ENCODE measurements at regions not wholly inside any gene's neighbourhood (a gene's known extent, or its start where the extent isn't known, plus 50 kb on each side); places are given as distances from the start of the nearest gene placed in this dataset.

DNA sequence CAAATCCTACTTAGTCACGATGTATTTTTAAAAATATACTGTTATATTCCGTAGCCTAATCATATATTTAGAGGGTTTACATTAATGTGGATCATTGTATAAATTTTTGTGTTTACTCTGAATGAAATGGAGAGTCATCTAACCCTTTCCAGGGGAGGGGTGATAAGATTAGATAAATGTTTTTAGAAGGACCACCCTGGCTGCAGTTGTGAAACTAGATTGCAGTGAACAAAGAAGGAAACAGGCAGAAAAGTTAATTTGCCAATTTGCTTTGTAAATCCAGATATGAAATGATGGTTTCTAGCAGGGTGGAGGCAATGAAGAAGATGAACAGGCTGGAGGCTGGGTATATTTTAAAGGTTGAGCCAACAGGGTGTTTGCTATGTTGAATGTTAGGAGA is 477.7 kb upstream of the ZMIZ1 start:
- no peaks in the 10 kb centered on the region for H3K9me3 Mint-ChIP-seq (ENCODE audit: unreplicated experiment)

DNA sequence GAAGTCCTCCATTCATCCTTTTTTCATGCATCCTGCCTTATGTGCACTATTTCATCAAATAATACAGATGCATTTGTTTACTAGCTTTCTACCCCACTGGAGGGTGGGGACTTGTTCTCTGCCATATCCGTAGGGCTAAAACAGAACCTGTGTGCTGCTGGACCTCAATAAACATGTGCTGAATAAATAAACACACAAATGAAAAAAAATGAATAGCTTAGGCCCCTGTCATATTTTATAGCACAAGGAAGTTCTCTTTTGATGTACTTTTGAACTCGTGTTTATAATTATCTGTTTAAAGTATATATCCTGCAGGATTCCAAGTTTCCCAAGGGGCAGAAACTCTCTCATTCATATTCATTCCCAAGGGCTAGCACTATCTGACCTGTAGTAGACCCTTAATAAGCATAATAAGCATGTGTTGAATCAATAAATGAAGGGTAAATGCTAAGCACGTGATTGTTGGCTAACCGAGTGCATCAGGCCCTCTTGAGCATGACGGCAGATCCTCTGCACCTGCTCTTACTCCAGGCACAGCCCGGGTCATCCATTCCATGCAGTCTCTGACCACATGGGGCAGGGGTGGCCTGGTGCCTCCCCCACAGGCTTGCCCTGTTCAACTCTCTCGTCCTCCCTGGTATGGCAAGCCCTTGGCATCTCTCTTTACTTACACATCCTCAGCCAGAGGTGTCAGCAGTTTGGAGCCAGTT is 474.1 kb upstream of the ZMIZ1 start:
- Mint-ChIP-seq H3K27ac (ENCODE audit: unreplicated experiment) (no peak overlapping the region), H3K27me3 (ENCODE audit: unreplicated experiment) (peaks cover 4% of the 10 kb centered on the region)

More for the DNA sequence above, 477.7 kb upstream of the ZMIZ1 start:
- no peak overlapping the region for H3K27ac Mint-ChIP-seq (ENCODE audit: unreplicated experiment)
- no peaks in the 10 kb centered on the region for H3K36me3 Mint-ChIP-seq (ENCODE audit: unreplicated experiment)
- H3K4me3 Mint-ChIP-seq (ENCODE audit: unreplicated experiment) = no peak overlapping the region
- no peak for DNase-seq
- TF ChIP-seq, protein P1, sequence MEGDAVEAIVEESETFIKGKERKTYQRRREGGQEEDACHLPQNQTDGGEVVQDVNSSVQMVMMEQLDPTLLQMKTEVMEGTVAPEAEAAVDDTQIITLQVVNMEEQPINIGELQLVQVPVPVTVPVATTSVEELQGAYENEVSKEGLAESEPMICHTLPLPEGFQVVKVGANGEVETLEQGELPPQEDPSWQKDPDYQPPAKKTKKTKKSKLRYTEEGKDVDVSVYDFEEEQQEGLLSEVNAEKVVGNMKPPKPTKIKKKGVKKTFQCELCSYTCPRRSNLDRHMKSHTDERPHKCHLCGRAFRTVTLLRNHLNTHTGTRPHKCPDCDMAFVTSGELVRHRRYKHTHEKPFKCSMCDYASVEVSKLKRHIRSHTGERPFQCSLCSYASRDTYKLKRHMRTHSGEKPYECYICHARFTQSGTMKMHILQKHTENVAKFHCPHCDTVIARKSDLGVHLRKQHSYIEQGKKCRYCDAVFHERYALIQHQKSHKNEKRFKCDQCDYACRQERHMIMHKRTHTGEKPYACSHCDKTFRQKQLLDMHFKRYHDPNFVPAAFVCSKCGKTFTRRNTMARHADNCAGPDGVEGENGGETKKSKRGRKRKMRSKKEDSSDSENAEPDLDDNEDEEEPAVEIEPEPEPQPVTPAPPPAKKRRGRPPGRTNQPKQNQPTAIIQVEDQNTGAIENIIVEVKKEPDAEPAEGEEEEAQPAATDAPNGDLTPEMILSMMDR (IDR thresholded peaks at IDR 0.05; ENCODE audit: partially characterized antibody, unreplicated experiment) = no peak
- H3K27me3 Mint-ChIP-seq (ENCODE audit: unreplicated experiment) = no peaks in the 10 kb centered on the region
- peaks cover 6% of the 10 kb centered on the region for H3K4me1 Mint-ChIP-seq (ENCODE audit: low read depth, unreplicated experiment)

DNA sequence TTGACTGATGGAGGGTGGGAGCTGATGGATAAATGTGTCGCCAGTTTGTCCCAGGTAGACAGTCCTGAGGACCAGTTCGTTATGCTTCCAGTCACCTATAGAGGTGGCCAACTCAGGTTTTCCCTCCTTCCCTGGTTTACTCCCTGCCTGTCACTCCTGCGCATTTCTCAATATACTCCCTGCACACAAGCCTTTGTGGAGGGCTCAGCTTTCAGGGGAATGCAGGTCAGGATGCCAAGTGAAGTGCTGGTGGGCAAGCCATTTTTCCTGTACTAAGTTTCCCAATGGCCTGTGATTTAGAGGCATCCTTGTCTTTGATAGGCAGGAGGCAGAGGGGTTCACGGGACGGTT is 473.5 kb upstream of the ZMIZ1 start:
- H3K4me1 Mint-ChIP-seq (ENCODE audit: low read depth, unreplicated experiment) = peaks cover 6% of the 10 kb centered on the region

More for the DNA sequence above, 474.1 kb upstream of the ZMIZ1 start:
- DNase-seq = no peak
- no peak overlapping the region for H3K4me3 Mint-ChIP-seq (ENCODE audit: unreplicated experiment)
- H3K36me3 Mint-ChIP-seq (ENCODE audit: unreplicated experiment) = no peaks in the 10 kb centered on the region
- peaks cover 2% of the 10 kb centered on the region for H3K9me3 Mint-ChIP-seq (ENCODE audit: unreplicated experiment)
- TF ChIP-seq, protein P1 (IDR thresholded peaks at IDR 0.05; ENCODE audit: partially characterized antibody, unreplicated experiment) = no peak
- peaks cover 6% of the 10 kb centered on the region for H3K4me1 Mint-ChIP-seq (ENCODE audit: low read depth, unreplicated experiment)

DNA sequence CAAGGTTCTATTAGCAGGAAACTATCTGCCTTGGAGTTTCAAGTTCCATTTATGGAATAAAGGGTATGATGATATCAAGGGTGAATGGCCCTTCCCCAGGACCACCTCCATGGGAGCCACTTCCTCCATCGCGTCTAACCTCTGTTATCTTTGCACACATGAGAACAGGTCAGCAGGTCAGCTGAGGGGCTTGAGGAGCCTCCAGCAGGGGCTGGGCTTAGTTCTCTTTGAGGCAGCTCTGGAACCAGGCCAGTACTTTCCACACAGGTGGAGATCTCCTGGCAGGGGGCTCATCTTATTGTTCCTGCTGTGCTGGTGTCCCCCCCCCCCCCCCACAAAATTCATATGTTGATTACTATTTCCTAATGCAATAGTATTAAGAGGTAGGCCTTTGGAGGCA is 472.2 kb upstream of the ZMIZ1 start:
- H3K27me3 Mint-ChIP-seq (ENCODE audit: unreplicated experiment) = peaks cover 4% of the 10 kb centered on the region
- no peak for DNase-seq
- TF ChIP-seq, protein P1 (IDR thresholded peaks at IDR 0.05; ENCODE audit: partially characterized antibody, unreplicated experiment) = no peak
- H3K27ac Mint-ChIP-seq (ENCODE audit: unreplicated experiment) = no peak overlapping the region
- no peak overlapping the region for H3K4me3 Mint-ChIP-seq (ENCODE audit: unreplicated experiment)
- H3K36me3 Mint-ChIP-seq (ENCODE audit: unreplicated experiment) = no peaks in the 10 kb centered on the region
- peaks cover 2% of the 10 kb centered on the region for H3K9me3 Mint-ChIP-seq (ENCODE audit: unreplicated experiment)
- peaks cover 6% of the 10 kb centered on the region for H3K4me1 Mint-ChIP-seq (ENCODE audit: low read depth, unreplicated experiment)

More for the DNA sequence above, 473.5 kb upstream of the ZMIZ1 start:
- TF ChIP-seq, protein P1 (IDR thresholded peaks at IDR 0.05; ENCODE audit: partially characterized antibody, unreplicated experiment) = no peak
- Mint-ChIP-seq H3K4me3 (ENCODE audit: unreplicated experiment) (no peak overlapping the region), H3K9me3 (ENCODE audit: unreplicated experiment) (peaks cover 2% of the 10 kb centered on the region), H3K27ac (ENCODE audit: unreplicated experiment) (no peak overlapping the region), H3K36me3 (ENCODE audit: unreplicated experiment) (no peaks in the 10 kb centered on the region), H3K27me3 (ENCODE audit: unreplicated experiment) (peaks cover 4% of the 10 kb centered on the region)
- DNase-seq = no peak

DNA sequence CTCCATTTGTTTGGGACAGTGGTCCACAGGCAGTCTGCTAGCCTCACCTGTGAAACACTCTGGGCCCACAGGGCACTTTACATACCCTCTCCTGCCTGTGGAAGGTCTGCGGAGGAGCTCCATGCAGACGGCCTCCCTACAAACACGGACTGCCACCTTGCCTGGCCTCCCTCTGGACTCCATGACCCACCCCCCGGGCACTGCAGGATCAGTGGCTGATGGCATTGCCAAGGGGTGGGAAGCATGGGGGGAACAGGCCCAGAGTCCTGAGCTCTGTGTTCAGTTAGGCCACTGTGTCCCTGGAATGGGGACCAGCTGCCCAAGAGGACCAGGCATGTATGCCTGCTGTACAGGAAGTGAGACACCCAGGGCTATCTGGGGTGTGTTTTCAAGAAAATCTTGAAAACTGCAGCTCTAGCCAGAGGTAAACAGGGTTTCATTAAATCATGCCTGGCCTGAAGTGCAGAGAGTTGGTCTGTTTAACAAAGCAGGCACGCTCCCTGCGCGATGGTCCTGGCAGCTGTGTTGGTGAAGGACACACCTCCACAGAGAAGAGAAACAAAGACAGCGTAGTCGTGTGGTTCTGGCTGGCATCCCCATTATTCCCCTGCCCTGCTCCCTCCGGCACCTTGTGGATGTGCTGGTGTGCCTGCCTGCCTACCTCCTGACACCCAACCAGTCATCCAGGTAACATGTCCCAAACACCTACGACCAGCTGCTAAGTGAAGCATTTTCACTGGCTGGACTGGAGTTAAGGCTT is 470.8 kb upstream of the ZMIZ1 start:
- Mint-ChIP-seq H3K4me3 (ENCODE audit: unreplicated experiment) (no peak overlapping the region), H3K27ac (ENCODE audit: unreplicated experiment) (no peak overlapping the region), H3K9me3 (ENCODE audit: unreplicated experiment) (peaks cover 3% of the 10 kb centered on the region), H3K4me1 (ENCODE audit: low read depth, unreplicated experiment) (peaks cover 6% of the 10 kb centered on the region), H3K27me3 (ENCODE audit: unreplicated experiment) (peaks cover 8% of the 10 kb centered on the region), H3K36me3 (ENCODE audit: unreplicated experiment) (no peaks in the 10 kb centered on the region)
- TF ChIP-seq, protein P1 (IDR thresholded peaks at IDR 0.05; ENCODE audit: partially characterized antibody, unreplicated experiment) = no peak
- DNase-seq = no peak
